Upper lobe of left lung (tissue), 4 donors: ENCODE measurements at regions not wholly inside any gene's neighbourhood (a gene's known extent, or its start where the extent isn't known, plus 50 kb on each side); places are given as distances from the start of the nearest gene placed in this dataset.

Experiments
- POLR2A ChIP-seq, 4 donors: fragments of 450-650 bp; IDR thresholded peaks; one replicate each; pipeline ENCODE4 v1.5.1; 2016 to 2017; ENCODE audit warnings: antibody characterized with exemption in 4 of 4, mild to moderate bottlenecking in 2 of 4
- TF ChIP-seq, protein P1 (sequence below), 6 experiments: fragments of 450-650 bp in 4 of 6; fragments of 200-600 bp in 2 of 6; sonication (generic) in 2 of 6; IDR thresholded peaks; one replicate each; pipeline ENCODE4 v1.5.1; 2016 to 2019; ENCODE audit warnings: antibody characterized with exemption in 6 of 6

DNA sequence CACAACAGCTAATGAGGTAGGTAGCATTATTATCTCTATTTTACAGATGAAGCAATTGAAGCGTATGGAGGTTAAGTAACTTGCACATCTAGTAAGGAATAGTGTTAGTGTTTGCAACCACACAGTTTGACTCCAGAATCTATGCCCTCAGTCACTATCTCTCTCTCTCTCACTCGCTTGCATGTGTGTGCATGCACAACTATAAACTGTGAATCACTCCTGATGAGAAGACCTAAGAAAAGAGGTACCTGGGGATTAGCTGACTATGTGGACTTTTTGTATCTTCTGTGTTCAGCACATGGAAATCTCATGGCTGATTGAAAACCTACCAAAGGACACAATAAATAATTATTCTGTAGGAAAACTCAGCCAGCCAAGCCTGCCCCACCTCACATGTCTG lies 295.5 kb downstream of the BRINP2 start:
- TF ChIP-seq, protein P1, sequence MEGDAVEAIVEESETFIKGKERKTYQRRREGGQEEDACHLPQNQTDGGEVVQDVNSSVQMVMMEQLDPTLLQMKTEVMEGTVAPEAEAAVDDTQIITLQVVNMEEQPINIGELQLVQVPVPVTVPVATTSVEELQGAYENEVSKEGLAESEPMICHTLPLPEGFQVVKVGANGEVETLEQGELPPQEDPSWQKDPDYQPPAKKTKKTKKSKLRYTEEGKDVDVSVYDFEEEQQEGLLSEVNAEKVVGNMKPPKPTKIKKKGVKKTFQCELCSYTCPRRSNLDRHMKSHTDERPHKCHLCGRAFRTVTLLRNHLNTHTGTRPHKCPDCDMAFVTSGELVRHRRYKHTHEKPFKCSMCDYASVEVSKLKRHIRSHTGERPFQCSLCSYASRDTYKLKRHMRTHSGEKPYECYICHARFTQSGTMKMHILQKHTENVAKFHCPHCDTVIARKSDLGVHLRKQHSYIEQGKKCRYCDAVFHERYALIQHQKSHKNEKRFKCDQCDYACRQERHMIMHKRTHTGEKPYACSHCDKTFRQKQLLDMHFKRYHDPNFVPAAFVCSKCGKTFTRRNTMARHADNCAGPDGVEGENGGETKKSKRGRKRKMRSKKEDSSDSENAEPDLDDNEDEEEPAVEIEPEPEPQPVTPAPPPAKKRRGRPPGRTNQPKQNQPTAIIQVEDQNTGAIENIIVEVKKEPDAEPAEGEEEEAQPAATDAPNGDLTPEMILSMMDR (IDR thresholded peaks at IDR 0.05) = no peak
- no peak for TF ChIP-seq POLR2A (IDR thresholded peaks at IDR 0.05)
